ENCODE measurements at regions not wholly inside any gene's neighbourhood (a gene's known extent, or its start where the extent isn't known, plus 50 kb on each side); places are given as distances from the start of the nearest gene placed in this dataset.
"Not testable (repeated sequence)": the region's sequence is repeated elsewhere in the genome, so short reads cannot be mapped to it uniquely, and the experiment has no call there.

DNA sequence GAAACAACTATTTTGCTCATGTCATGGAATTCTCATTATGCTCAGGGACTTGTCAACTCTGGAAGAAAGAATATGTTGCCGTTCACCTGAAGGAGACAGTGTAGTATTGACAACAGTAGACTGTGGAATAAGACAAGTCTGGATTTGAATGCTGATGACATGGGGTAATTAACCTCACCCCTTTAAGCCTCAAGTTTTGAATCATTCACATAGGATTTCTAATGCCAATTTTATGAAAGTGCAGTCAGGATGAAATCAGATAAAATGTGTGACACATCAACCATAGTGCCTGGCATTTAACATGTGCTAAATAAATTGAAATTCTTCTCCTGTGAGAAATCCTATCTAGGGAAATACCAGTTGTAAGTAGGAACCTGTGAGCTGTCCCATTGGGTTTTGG, 305.8 kb downstream of the KIF20B start:
- Histone ChIP-seq H3K36me3 (ENCODE audit: insufficient read depth, low read length) (no peaks in the 10 kb centered on the region), H3K79me2 (ENCODE audit: insufficient read depth, low read depth, low read length) (no peaks in the 10 kb centered on the region), H2AFZ (ENCODE audit: low read length) (no peak overlapping the region), H3K27ac (ENCODE audit: low read depth, low read length, poor library complexity, severe bottlenecking) (no peak overlapping the region), H3K9me3 (ENCODE audit: low read length) (no peaks in the 10 kb centered on the region), H3K4me3 (ENCODE audit: low read depth, low read length, poor library complexity, severe bottlenecking) (no peak overlapping the region), H3K4me1 (ENCODE audit: insufficient read depth, low read length, poor library complexity, severe bottlenecking) (no peaks in the 10 kb centered on the region), H4K20me1 (ENCODE audit: insufficient read depth, low read length) (no peaks in the 10 kb centered on the region), H3K4me2 (ENCODE audit: low read length) (no peak overlapping the region), H3K9me2 (ENCODE audit: insufficient read depth, low read length) (no peaks in the 10 kb centered on the region)
- ChIA-PET CTCF (ENCODE audit: unreplicated experiment) (no interaction called here), POLR2A (no interaction called here)
- intact Hi-C loops (cut with micrococcal nuclease; ENCODE audit: unreplicated experiment), result no loop called here
- no peak for TF ChIP-seq EZH2phosphoT487 (IDR thresholded peaks at IDR 0.05; ENCODE audit: borderline replicate concordance, low read depth, low read length)
- TF ChIP-seq, protein P1, sequence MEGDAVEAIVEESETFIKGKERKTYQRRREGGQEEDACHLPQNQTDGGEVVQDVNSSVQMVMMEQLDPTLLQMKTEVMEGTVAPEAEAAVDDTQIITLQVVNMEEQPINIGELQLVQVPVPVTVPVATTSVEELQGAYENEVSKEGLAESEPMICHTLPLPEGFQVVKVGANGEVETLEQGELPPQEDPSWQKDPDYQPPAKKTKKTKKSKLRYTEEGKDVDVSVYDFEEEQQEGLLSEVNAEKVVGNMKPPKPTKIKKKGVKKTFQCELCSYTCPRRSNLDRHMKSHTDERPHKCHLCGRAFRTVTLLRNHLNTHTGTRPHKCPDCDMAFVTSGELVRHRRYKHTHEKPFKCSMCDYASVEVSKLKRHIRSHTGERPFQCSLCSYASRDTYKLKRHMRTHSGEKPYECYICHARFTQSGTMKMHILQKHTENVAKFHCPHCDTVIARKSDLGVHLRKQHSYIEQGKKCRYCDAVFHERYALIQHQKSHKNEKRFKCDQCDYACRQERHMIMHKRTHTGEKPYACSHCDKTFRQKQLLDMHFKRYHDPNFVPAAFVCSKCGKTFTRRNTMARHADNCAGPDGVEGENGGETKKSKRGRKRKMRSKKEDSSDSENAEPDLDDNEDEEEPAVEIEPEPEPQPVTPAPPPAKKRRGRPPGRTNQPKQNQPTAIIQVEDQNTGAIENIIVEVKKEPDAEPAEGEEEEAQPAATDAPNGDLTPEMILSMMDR (conservative IDR thresholded peaks at IDR 0.05; ENCODE audit: low read length), result no peak
- no peak for DNase-seq (ENCODE audit: low spot score)
- BruUV-seq (replicated peaks), result no TSS peak

DNA sequence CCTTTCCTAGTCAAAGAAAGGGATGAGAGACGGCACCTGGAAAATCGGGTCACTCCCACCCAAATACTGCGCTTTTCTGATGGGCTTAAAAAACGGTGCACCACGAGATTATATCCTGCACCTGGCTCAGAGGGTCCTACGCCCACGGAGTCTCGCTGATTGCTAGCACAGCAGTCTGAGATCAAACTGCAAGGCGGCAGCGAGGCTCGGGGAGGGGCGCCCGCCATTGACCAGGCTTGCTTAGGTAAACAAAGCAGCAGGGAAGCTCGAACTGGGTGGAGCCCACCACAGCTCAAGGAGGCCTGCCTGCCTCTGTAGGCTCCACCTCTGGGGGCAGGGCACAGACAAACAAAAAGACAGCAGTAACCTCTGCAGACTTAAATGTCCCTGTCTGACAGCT, 309.9 kb downstream of the KIF20B start:
- intact Hi-C loops (cut with micrococcal nuclease; ENCODE audit: unreplicated experiment); H3K9me2 ChIP-seq (ENCODE audit: insufficient read depth, low read length); H3K4me2 ChIP-seq (ENCODE audit: low read length); H3K9me3 ChIP-seq (ENCODE audit: low read length); H3K36me3 ChIP-seq (ENCODE audit: insufficient read depth, low read length); CTCF ChIA-PET (ENCODE audit: unreplicated experiment); H3K27ac ChIP-seq (ENCODE audit: low read depth, low read length, poor library complexity, severe bottlenecking); H4K20me1 ChIP-seq (ENCODE audit: insufficient read depth, low read length); H3K4me3 ChIP-seq (ENCODE audit: low read depth, low read length, poor library complexity, severe bottlenecking); BruUV-seq (replicated peaks); H2AFZ ChIP-seq (ENCODE audit: low read length); DNase-seq (ENCODE audit: low spot score); POLR2A ChIA-PET; H3K79me2 ChIP-seq (ENCODE audit: insufficient read depth, low read depth, low read length); H3K4me1 ChIP-seq (ENCODE audit: insufficient read depth, low read length, poor library complexity, severe bottlenecking): not testable (repeated sequence)

DNA sequence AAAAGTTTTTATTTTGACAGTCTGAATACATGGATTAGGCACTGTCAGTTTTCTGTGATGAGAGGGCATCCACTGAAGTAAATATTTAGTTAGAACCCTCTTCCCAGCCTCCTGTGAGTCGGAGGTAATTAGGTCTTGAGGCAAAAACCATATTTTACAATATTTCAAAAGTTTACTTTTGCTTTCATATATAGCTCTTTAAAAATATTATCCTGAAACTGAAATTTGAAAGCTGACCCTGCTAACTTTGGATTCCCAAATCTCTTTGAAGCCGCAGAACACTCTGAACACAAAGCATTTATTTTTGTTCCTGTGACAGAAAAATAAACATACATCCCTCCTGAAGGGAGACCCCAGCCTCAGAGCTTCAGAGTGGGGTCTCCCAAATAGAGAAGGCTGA, 317.4 kb downstream of the KIF20B start:
- POLR2A ChIA-PET, result interaction anchor here (0.7 to 1.9 kb wide), 2 partner anchors 21 to 32 kb away, joined by 3 to 4 read pairs; no protein-coding TSS in a partner anchor
- H3K36me3 ChIP-seq (ENCODE audit: insufficient read depth, low read length), result no peaks in the 10 kb centered on the region
- no peak overlapping the region for H2AFZ ChIP-seq (ENCODE audit: low read length)
- no peaks in the 10 kb centered on the region for H4K20me1 ChIP-seq (ENCODE audit: insufficient read depth, low read length)
- H3K9me2 ChIP-seq (ENCODE audit: insufficient read depth, low read length), result no peaks in the 10 kb centered on the region
- no peaks in the 10 kb centered on the region for H3K9me3 ChIP-seq (ENCODE audit: low read length)
- intact Hi-C loops (cut with micrococcal nuclease; ENCODE audit: unreplicated experiment), result no loop called here
- CTCF ChIA-PET (ENCODE audit: unreplicated experiment), result no interaction called here
- no peak overlapping the region for H3K4me3 ChIP-seq (ENCODE audit: low read depth, low read length, poor library complexity, severe bottlenecking)
- no peak for DNase-seq (ENCODE audit: low spot score)
- H3K4me1 ChIP-seq (ENCODE audit: insufficient read depth, low read length, poor library complexity, severe bottlenecking), result peaks cover 6% of the 10 kb centered on the region
- BruUV-seq (replicated peaks), result no TSS peak
- no peak overlapping the region for H3K27ac ChIP-seq (ENCODE audit: low read depth, low read length, poor library complexity, severe bottlenecking)
- no peaks in the 10 kb centered on the region for H3K79me2 ChIP-seq (ENCODE audit: insufficient read depth, low read depth, low read length)
- TF ChIP-seq EZH2phosphoT487 (IDR thresholded peaks at IDR 0.05; ENCODE audit: borderline replicate concordance, low read depth, low read length), result no peak
- TF ChIP-seq, protein P1 (conservative IDR thresholded peaks at IDR 0.05; ENCODE audit: low read length), result no peak
- no peak overlapping the region for H3K4me2 ChIP-seq (ENCODE audit: low read length)

Measured in OCI-LY7 (cell line).